ENCODE measurements at regions not wholly inside any gene's neighbourhood (a gene's known extent, or its start where the extent isn't known, plus 50 kb on each side); places are given as distances from the start of the nearest gene placed in this dataset.

DNA sequence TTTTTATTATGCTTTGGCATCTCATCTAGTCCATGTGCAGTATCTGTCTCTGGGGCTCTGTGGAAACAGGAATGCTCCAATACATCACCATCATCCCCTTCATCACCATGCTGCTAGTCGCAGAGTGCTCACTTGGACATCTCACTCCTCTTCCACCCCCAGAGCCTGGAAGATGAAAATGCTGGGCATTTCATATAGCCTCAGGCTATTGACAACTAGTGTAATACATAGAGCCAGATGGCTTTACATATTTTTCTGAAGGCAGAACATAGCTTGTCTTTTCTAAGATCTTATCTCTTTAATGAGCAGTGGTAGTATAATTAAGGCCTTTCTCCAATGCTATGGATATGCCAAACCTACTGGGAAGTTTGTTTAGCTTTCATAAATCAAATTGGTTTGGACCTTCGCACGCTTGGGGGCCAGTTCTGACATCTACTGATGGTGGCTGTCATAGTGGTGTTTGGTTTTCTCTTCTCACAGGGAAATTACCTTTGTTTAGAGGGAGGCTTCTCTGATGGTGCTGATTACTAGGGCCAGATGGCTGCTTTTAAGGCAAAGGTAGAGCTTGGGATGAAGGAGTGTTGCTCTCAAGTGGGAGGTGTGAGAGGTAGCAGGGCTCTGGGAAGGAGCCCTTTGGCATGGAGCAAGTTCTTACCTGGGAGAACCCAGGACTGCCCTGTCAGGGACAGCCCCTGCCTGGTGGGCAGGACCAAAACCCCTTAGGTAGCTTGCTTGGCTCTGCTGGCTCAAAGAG, 63.1 kb upstream of the CXCL14 start:
- DNase-seq (ENCODE audit: extremely low read depth, low read depth), result no peak
- no peak for TF ChIP-seq CTCF (IDR thresholded peaks at IDR 0.05; ENCODE audit: low read depth, low read length, missing control alignments)
- no peak overlapping the region for H3K4me3 ChIP-seq (replicated peaks; ENCODE audit: low read depth, low read length)

DNA sequence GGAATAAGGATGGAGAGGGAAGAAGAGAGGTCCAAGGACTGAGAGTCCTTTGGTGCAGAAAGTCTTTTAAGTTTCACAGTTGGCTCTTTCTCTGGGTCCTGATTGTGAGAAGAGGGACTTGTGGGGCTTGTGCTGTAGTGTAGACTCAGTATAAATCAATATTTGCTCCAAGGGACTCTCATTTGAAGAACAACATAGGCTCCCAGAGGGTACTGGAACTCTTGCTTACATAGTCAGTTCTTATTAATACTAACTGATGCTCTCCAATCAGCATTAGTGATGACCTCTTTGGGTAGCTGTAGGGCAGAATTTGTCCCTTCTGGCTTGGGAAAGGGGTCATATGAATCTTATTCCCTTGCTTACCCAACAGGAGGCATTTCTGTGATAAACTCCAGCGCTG, 62.5 kb upstream of the CXCL14 start:
- DNase-seq (ENCODE audit: extremely low read depth, low read depth), result no peak
- H3K4me3 ChIP-seq (replicated peaks; ENCODE audit: low read depth, low read length), result no peak overlapping the region
- no peak for TF ChIP-seq CTCF (IDR thresholded peaks at IDR 0.05; ENCODE audit: low read depth, low read length, missing control alignments)

- DNase-seq (ENCODE audit: extremely low read depth, low read depth), result no peak
- H3K4me3 ChIP-seq (replicated peaks; ENCODE audit: low read depth, low read length), result no peak overlapping the region
- TF ChIP-seq CTCF (IDR thresholded peaks at IDR 0.05; ENCODE audit: low read depth, low read length, missing control alignments), result no peak
Measured at GRCh38 chr5:135635451-135635850, 56.7 kb upstream of the CXCL14 start.

GRCh38 chr5:135632798-135633197, 54.0 kb upstream of the CXCL14 start:
- no peak for DNase-seq (ENCODE audit: extremely low read depth, low read depth)
- H3K4me3 ChIP-seq (replicated peaks; ENCODE audit: low read depth, low read length), result no peak overlapping the region
- no peak for TF ChIP-seq CTCF (IDR thresholded peaks at IDR 0.05; ENCODE audit: low read depth, low read length, missing control alignments)

- H3K4me3 ChIP-seq (replicated peaks; ENCODE audit: low read depth, low read length), result no peak overlapping the region
- TF ChIP-seq CTCF (IDR thresholded peaks at IDR 0.05; ENCODE audit: low read depth, low read length, missing control alignments), result no peak
- no peak for DNase-seq (ENCODE audit: extremely low read depth, low read depth)
Measured at GRCh38 chr5:135631391-135631790, 52.6 kb upstream of the CXCL14 start.

- DNase-seq (ENCODE audit: extremely low read depth, low read depth), result no peak
- no peak overlapping the region for H3K4me3 ChIP-seq (replicated peaks; ENCODE audit: low read depth, low read length)
- no peak for TF ChIP-seq CTCF (IDR thresholded peaks at IDR 0.05; ENCODE audit: low read depth, low read length, missing control alignments)
Measured at GRCh38 chr5:135629666-135630065, 50.9 kb upstream of the CXCL14 start.
